Nephron (organoid): ENCODE measurements at regions not wholly inside any gene's neighbourhood (a gene's known extent, or its start where the extent isn't known, plus 50 kb on each side); places are given as distances from the start of the nearest gene placed in this dataset.

Experiments
- H3K27ac Mint-ChIP-seq, 3 experiments: 2 replicates each; pipeline ENCODE4 v1.8.0; 2020; ENCODE audit warnings: mixed read lengths in 3 of 3, mild to moderate bottlenecking in 2 of 3, moderate library complexity in 1 of 3
- H3K27me3 Mint-ChIP-seq: 2 replicates; pipeline ENCODE4 v1.8.0; 2021; ENCODE audit warnings: low read depth, mild to moderate bottlenecking, moderate library complexity, mixed read lengths
- H3K36me3 Mint-ChIP-seq: 2 replicates; pipeline ENCODE4 v1.8.0; 2020; ENCODE audit warnings: low read depth, mixed read lengths
- H3K4me1 Mint-ChIP-seq: 2 replicates; pipeline ENCODE4 v1.8.0; 2020; ENCODE audit warnings: mixed read lengths
- H3K4me3 Mint-ChIP-seq, 3 experiments: 2 replicates each; pipeline ENCODE4 v1.8.0; 2020; ENCODE audit warnings: mild to moderate bottlenecking in 3 of 3, mixed read lengths in 3 of 3, moderate library complexity in 2 of 3
- H3K9me3 Mint-ChIP-seq: 2 replicates; pipeline ENCODE4 v1.8.0; 2020; ENCODE audit warnings: mixed read lengths
- TF ChIP-seq, protein P1 (sequence below), 3 experiments: fragments of 200-600 bp; sonication (generic); IDR thresholded peaks; one replicate each; pipeline ENCODE4 v1.5.0; 2021; ENCODE audit warnings: antibody characterized with exemption in 3 of 3; ENCODE audit not compliant: unreplicated experiment in 3 of 3

DNA sequence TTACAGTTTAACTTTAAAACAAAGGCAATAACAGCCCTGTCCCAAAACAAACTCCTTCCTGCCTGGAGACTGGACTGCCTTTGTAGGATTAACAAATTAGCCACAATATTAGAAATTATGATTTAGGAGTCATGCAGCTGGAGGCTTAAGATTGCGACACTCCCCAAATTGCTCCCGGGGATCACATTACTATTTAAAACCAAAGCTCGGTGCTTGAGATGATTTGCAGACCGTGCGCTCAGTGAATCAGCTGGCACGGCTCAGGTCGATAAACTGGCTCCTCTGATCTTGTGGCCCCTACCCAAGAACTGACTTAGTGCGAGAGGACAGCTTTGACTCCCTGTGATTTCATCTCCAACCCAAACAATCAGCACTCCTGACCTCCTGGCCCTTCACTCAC, 829.3 kb downstream of the NLGN4X start:
- Mint-ChIP-seq H3K27me3 (no peaks in the 10 kb centered on the region), H3K9me3 (no peaks in the 10 kb centered on the region), H3K36me3 (no peaks in the 10 kb centered on the region), H3K4me3 (no peak overlapping the region), H3K27ac (no peak overlapping the region), H3K4me1 (peaks cover 9% of the 10 kb centered on the region)
- TF ChIP-seq, protein P1, sequence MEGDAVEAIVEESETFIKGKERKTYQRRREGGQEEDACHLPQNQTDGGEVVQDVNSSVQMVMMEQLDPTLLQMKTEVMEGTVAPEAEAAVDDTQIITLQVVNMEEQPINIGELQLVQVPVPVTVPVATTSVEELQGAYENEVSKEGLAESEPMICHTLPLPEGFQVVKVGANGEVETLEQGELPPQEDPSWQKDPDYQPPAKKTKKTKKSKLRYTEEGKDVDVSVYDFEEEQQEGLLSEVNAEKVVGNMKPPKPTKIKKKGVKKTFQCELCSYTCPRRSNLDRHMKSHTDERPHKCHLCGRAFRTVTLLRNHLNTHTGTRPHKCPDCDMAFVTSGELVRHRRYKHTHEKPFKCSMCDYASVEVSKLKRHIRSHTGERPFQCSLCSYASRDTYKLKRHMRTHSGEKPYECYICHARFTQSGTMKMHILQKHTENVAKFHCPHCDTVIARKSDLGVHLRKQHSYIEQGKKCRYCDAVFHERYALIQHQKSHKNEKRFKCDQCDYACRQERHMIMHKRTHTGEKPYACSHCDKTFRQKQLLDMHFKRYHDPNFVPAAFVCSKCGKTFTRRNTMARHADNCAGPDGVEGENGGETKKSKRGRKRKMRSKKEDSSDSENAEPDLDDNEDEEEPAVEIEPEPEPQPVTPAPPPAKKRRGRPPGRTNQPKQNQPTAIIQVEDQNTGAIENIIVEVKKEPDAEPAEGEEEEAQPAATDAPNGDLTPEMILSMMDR (IDR thresholded peaks at IDR 0.05; ENCODE audit: unreplicated experiment in 3 of 3), result no peak

DNA sequence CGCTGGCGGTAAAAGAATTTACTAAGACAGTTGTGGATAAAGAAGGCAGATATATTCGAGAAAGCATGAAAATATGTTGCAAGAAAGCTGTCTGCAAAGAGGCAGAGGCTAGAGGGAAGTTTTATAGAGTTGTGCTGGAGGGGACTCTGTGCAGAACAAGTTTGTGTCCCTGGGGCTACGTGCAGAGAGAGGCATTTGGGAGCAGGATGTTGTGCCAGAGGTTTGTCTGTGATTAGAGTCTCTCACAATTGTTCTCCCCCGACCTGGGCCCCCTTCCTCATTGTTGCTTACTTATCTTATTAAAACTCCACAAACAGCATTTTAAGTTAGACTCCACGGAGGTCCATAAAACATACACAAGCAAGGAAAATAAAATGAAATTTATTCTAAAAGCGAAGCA, 831.3 kb downstream of the NLGN4X start:
- Mint-ChIP-seq H3K9me3 (no peaks in the 10 kb centered on the region), H3K4me3 (no peak overlapping the region), H3K4me1 (peaks cover 9% of the 10 kb centered on the region), H3K27me3 (no peaks in the 10 kb centered on the region), H3K27ac (no peak overlapping the region), H3K36me3 (no peaks in the 10 kb centered on the region)
- TF ChIP-seq, protein P1 (IDR thresholded peaks at IDR 0.05; ENCODE audit: unreplicated experiment in 3 of 3), result no peak

DNA sequence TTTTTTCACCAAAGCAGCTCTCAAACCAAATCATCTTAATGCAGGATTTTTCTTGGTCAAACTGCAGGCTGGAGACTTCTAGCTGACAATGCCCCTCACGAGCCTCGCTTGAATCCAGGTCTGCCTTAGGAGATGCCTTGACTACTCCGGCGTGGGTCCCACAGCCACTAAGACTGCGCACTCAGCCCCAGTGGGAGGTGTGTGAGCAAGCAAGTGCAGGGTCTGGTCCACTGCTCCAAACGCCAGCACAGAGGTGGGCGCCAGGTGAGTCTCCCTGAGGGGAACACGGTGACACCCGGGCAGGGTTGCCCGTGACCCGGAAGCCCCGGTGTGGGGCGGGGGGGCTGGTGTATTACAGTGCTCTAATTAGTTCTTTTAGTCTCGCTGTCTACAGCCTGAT, 838.3 kb downstream of the NLGN4X start:
- Mint-ChIP-seq H3K4me3 (no peak overlapping the region), H3K4me1 (no peaks in the 10 kb centered on the region), H3K36me3 (no peaks in the 10 kb centered on the region), H3K9me3 (peaks cover 2% of the 10 kb centered on the region), H3K27ac (no peak overlapping the region), H3K27me3 (no peaks in the 10 kb centered on the region)
- TF ChIP-seq, protein P1 (IDR thresholded peaks at IDR 0.05; ENCODE audit: unreplicated experiment in 3 of 3), result no peak

DNA sequence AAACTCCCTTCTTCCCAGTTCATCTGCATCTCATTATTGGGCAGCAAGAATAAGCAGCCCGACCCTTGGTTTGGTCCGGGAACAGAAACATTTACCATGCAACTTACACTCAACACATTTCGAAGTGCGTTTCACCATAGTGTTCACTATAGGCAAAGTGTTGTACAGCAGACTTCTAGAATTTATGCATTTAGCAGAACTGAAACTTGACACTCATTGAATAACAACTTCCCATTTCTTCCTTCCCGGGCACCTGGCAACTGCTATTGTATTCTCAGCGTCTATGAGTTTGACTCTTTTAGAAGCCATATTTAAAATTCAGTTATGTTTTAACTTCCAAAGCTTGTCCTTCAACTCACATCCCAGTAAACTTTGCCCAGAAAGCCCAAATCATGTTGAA, 840.6 kb downstream of the NLGN4X start:
- no peaks in the 10 kb centered on the region for H3K4me1 Mint-ChIP-seq
- H3K9me3 Mint-ChIP-seq, result peaks cover 2% of the 10 kb centered on the region
- TF ChIP-seq, protein P1 (IDR thresholded peaks at IDR 0.05; ENCODE audit: unreplicated experiment in 3 of 3), result no peak
- no peaks in the 10 kb centered on the region for H3K36me3 Mint-ChIP-seq
- no peaks in the 10 kb centered on the region for H3K27me3 Mint-ChIP-seq
- H3K4me3 Mint-ChIP-seq, result no peak overlapping the region
- H3K27ac Mint-ChIP-seq, result no peak overlapping the region

DNA sequence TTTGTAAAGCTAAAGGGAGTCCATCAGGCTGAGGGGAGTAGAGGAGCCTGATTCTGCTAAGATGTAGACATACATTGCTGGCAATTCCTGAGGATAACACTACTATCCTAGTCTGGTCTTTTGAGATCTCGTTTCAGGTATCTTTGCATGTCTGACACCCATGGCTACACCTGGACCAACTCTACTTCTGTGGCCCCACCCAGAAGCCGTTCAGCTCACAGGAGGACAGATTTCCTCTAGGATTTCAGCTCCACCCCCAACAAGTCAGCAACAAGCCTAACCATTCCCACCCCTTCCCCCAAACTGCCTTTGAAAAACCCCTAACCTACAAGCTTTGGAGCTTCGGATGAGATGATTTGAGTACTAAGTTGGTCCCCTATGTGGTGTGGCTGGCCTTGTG, 848.2 kb downstream of the NLGN4X start:
- Mint-ChIP-seq H3K4me1 (no peaks in the 10 kb centered on the region), H3K27me3 (no peaks in the 10 kb centered on the region), H3K27ac (no peak overlapping the region), H3K4me3 (no peak overlapping the region), H3K36me3 (no peaks in the 10 kb centered on the region), H3K9me3 (no peaks in the 10 kb centered on the region)
- TF ChIP-seq, protein P1 (IDR thresholded peaks at IDR 0.05; ENCODE audit: unreplicated experiment in 3 of 3), result no peak

DNA sequence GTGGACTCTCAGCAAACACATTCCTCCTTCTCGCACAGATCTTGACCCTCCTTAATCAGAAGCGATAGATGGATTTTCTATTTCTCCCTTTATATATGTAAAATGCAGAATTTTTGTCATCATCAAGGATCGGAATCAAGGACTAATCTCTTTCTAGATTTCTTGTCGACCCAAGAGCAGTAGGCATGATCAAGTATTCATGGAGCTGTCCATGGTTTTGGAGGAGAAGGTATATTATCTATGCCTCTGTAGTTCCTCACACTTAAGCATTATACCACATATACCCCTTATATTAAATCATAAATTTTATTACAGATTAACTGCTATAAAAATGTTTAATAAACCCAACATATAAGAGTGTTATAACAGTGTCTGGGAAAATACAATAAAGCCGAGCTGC, 886.8 kb downstream of the NLGN4X start:
- Mint-ChIP-seq H3K4me1 (no peaks in the 10 kb centered on the region), H3K36me3 (no peaks in the 10 kb centered on the region), H3K27ac (no peak overlapping the region), H3K9me3 (peaks cover 4% of the 10 kb centered on the region), H3K4me3 (no peak overlapping the region), H3K27me3 (no peaks in the 10 kb centered on the region)
- TF ChIP-seq, protein P1 (IDR thresholded peaks at IDR 0.05; ENCODE audit: unreplicated experiment in 3 of 3), result no peak
